KMS-11 (cell line): ENCODE measurements at regions not wholly inside any gene's neighbourhood (a gene's known extent, or its start where the extent isn't known, plus 50 kb on each side); places are given as distances from the start of the nearest gene placed in this dataset.

Experiments
- H2AFZ ChIP-seq: fragments of 200-600 bp; sonication (generic); 2 replicates; pipeline ENCODE4 v1.6.1; 2016; ENCODE audit warnings: antibody characterized with exemption, mixed run types, low read depth
- H3K27ac ChIP-seq: fragments of 200-600 bp; sonication (generic); 2 replicates; pipeline ENCODE4 v1.6.1; 2016; ENCODE audit warnings: mild to moderate bottlenecking, mixed run types
- H3K27me3 ChIP-seq: fragments of 200-600 bp; sonication (generic); 2 replicates; pipeline ENCODE4 v1.6.1; 2017; ENCODE audit warnings: mild to moderate bottlenecking, low read depth, mixed run types, moderate library complexity; ENCODE audit not compliant: insufficient read depth
- H3K36me3 ChIP-seq: fragments of 200-600 bp; sonication (generic); 2 replicates; pipeline ENCODE4 v1.6.1; 2017; ENCODE audit warnings: mild to moderate bottlenecking, mixed run types; ENCODE audit not compliant: insufficient read depth
- H3K4me1 ChIP-seq: fragments of 200-600 bp; sonication (generic); 2 replicates; pipeline ENCODE4 v1.6.1; 2016; ENCODE audit warnings: mild to moderate bottlenecking, low read depth, mixed run types; ENCODE audit not compliant: poor library complexity, severe bottlenecking
- H3K4me2 ChIP-seq: fragments of 200-600 bp; sonication (generic); 2 replicates; pipeline ENCODE4 v1.7.0; 2016; ENCODE audit warnings: mild to moderate bottlenecking, mixed run types
- H3K4me3 ChIP-seq: fragments of 200-600 bp; sonication (generic); IDR thresholded peaks from 2 replicates; pipeline ENCODE4 v1.6.1; 2017; ENCODE audit warnings: low read depth, low read length, mixed read lengths; ENCODE audit not compliant: insufficient read depth
- H3K79me2 ChIP-seq: fragments of 200-600 bp; sonication (generic); 2 replicates; pipeline ENCODE4 v1.6.1; 2016; ENCODE audit warnings: low read depth, mixed run types; ENCODE audit not compliant: insufficient read depth
- H3K9ac ChIP-seq: fragments of 200-600 bp; sonication (generic); 2 replicates; pipeline ENCODE4 v1.6.1; 2016; ENCODE audit warnings: mild to moderate bottlenecking, mixed run types
- H4K20me1 ChIP-seq: fragments of 200-600 bp; sonication (generic); 2 replicates; pipeline ENCODE4 v1.6.1; 2016; ENCODE audit warnings: mild to moderate bottlenecking, mixed run types; ENCODE audit not compliant: insufficient read depth
- CTCF ChIP-seq: fragments of 200-600 bp; sonication (generic); conservative IDR thresholded peaks from 2 replicates; pipeline ENCODE4 v1.6.1; 2017; ENCODE audit warnings: low read depth, mild to moderate bottlenecking, antibody characterized with exemption, low read length, moderate library complexity, mixed read lengths

GRCh38 chr5:165631235-165631634 lies 2125.8 kb downstream of the MAT2B start:
- no peak overlapping the region for H3K9ac ChIP-seq

GRCh38 chr5:165642366-165642765 lies 2136.9 kb downstream of the MAT2B start:
- no peaks in the 10 kb centered on the region for H4K20me1 ChIP-seq
- H3K4me3 ChIP-seq = no peak overlapping the region
- H3K27ac ChIP-seq = no peak overlapping the region
- no peaks in the 10 kb centered on the region for H3K27me3 ChIP-seq
- H2AFZ ChIP-seq = no peak overlapping the region
- no peak overlapping the region for H3K9ac ChIP-seq
- TF ChIP-seq CTCF = no peak
- no peaks in the 10 kb centered on the region for H3K4me1 ChIP-seq
- no peaks in the 10 kb centered on the region for H3K79me2 ChIP-seq
- no peaks in the 10 kb centered on the region for H3K36me3 ChIP-seq
- no peak overlapping the region for H3K4me2 ChIP-seq

More at GRCh38 chr5:165631235-165631634, 2125.8 kb downstream of the MAT2B start:
- no peak for TF ChIP-seq CTCF
- H3K27ac ChIP-seq = no peak overlapping the region
- no peaks in the 10 kb centered on the region for H4K20me1 ChIP-seq
- no peaks in the 10 kb centered on the region for H3K79me2 ChIP-seq
- no peaks in the 10 kb centered on the region for H3K27me3 ChIP-seq
- no peak overlapping the region for H2AFZ ChIP-seq
- H3K4me3 ChIP-seq = no peak overlapping the region
- no peaks in the 10 kb centered on the region for H3K36me3 ChIP-seq
- H3K4me2 ChIP-seq = no peak overlapping the region
- H3K4me1 ChIP-seq = no peaks in the 10 kb centered on the region

GRCh38 chr5:165665735-165666400 lies 2160.4 kb downstream of the MAT2B start:
- no peaks in the 10 kb centered on the region for H4K20me1 ChIP-seq
- no peaks in the 10 kb centered on the region for H3K79me2 ChIP-seq
- no peak overlapping the region for H3K4me2 ChIP-seq
- H3K4me3 ChIP-seq = no peak overlapping the region
- no peak overlapping the region for H2AFZ ChIP-seq
- H3K9ac ChIP-seq = no peak overlapping the region
- H3K27ac ChIP-seq = no peak overlapping the region
- H3K27me3 ChIP-seq = no peaks in the 10 kb centered on the region
- no peak for TF ChIP-seq CTCF
- H3K36me3 ChIP-seq = no peaks in the 10 kb centered on the region
- H3K4me1 ChIP-seq = no peaks in the 10 kb centered on the region

- H3K36me3 ChIP-seq = no peaks in the 10 kb centered on the region
- H3K4me1 ChIP-seq = no peaks in the 10 kb centered on the region
- H3K79me2 ChIP-seq = no peaks in the 10 kb centered on the region
- H3K9ac ChIP-seq = no peak overlapping the region
- no peak overlapping the region for H2AFZ ChIP-seq
- H3K4me2 ChIP-seq = no peak overlapping the region
- no peak overlapping the region for H3K4me3 ChIP-seq
- no peaks in the 10 kb centered on the region for H3K27me3 ChIP-seq
- TF ChIP-seq CTCF = no peak
- no peaks in the 10 kb centered on the region for H4K20me1 ChIP-seq
- no peak overlapping the region for H3K27ac ChIP-seq
Measured at GRCh38 chr5:165673499-165673898, 2168.1 kb downstream of the MAT2B start.
